GM21390 (cell line): ENCODE measurements at regions not wholly inside any gene's neighbourhood (a gene's known extent, or its start where the extent isn't known, plus 50 kb on each side); places are given as distances from the start of the nearest gene placed in this dataset.
"Not testable (repeated sequence)": the region's sequence is repeated elsewhere in the genome, so short reads cannot be mapped to it uniquely, and the experiment has no call there.

Source experiments
- ATAC-seq: cut with Tn5 transposase; IDR thresholded peaks from one replicate; pipeline ENCODE4 v1.9.1; 2021; ENCODE audit not compliant: unreplicated experiment

DNA sequence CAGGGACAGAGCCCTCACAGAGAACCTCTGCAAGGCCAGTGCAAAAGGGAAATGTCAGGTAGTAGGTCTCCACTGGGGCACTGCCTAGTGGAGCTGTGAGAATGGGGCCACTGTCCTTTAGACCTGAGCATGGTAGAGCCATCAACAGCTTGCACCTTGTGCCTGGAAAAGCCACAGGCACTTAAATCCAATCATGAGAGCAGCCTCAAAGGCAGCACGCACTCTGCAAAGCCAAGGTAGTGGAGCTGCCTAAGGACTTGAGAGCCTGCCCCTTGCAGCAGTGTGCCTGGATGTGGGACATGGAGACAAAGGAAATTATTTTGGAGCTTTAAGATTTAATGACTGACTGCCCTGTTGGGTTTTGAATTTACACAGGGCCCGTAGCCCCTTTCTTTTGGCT is 918.5 kb upstream of the POT1 start:
- no peak for ATAC-seq

DNA sequence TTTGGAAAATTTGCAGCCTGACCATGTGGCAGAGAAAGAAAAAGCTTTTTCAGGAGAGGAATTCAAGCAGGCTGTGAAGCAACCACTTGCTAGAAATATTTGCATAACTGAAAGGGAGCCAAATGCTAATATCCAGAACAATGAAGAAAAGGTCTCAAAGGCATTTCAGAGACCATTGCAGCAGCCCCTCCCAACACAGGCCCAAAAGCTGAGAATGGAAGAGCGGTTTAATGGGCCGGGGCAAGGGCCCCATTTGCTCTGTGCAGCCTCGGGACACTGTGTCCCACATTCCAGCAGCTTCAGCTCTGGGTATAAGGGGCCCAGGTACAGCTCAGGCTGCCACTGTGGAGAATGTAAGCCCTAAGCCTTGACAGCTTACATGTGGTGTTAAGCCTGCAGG is 918.1 kb upstream of the POT1 start:
- ATAC-seq = no peak

DNA sequence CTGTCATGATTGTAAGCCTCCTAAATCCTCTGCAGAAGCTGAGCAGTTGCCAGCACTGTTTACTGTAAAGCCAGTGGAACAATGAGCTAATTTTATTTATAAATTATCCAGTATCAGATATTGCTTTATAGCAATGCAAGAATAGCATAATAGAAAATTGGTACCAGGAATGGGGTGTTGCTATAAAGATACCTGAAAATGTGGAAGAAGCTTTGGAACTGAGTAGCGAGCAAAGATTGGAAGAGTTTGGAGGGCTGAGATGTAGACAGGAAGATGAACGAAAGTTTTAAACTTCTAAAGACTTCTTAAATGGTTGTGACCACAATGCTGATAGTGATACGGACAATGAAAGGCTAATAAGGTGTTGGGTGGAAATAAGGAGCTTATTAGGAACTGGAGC is 917.4 kb upstream of the POT1 start:
- ATAC-seq = no peak

DNA sequence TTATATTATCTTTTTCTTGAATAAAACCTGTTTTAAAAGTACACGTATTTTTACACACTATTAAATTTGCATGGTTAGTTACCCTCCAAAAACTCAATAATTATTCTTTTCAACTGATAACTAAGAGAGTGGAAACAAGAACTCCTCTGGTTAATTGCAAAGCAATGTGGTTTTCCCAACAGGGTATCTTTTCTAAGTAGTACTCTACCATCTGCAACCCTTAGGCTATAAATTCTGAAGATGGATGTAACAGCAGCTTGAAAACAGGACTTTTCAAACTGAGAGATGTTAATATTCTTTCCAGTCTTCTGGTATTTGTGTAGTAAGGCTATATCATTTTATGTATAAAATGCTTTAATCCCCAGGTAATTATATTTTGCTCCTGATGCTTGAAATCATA is 916.1 kb upstream of the POT1 start:
- no peak for ATAC-seq

DNA sequence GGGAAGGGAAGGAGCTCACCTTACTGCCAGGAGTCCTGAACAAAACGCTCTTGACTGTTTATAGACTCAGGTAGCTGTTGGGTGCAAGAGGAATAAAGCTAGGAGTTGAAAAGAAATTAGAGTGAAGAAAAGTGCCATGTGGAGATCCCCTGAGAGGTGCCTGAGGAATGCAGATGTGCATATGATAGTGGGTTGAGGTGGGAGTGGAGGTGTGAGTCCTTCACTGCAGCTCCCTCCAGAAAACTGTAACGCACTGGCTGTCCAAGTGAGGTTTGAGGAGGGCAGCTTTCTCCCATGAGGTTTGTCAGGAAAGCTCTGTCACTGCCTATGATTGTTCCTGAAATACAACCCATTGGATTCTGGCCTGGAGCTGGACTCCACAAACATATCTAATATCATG is 904.8 kb upstream of the POT1 start:
- no peak for ATAC-seq

DNA sequence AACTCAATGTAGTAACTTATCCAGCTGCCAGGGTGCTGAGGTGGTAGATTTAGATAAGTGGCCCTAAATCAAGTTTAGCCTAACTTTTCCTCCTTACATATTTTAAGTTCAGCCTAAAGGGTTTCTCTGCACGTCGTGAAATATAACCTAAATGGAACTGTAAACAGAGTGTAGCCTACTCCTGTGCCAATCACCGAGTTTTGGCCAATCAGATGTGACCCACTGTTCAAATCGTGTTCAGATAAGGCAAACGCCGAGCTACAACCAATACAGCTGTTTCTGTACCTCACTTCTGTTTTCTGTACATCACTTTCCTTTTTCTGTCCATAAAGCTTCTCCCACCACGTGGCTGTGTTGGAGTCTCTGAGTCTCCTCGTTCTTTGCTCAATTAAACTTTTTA is 904.2 kb upstream of the POT1 start:
- no peak for ATAC-seq

DNA sequence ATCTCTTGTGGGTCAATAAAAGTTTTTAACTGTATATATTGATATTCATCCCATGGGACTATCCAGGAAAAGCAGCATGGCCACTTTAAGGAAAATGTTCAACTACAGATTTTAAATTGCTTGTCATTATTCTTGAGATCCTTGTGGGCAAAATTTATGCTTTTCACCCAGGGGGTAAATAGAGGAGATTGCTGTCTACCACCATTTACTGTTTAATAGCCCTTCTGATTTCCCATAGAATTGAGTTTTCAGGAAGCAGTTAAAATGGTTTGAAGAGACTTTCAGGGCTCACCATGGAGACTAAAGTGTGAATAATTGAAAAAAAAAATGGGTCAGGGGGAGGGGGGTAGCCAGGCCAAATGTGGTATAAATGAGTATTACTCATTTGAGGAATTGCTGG is 901.1 kb upstream of the POT1 start:
- no peak for ATAC-seq

DNA sequence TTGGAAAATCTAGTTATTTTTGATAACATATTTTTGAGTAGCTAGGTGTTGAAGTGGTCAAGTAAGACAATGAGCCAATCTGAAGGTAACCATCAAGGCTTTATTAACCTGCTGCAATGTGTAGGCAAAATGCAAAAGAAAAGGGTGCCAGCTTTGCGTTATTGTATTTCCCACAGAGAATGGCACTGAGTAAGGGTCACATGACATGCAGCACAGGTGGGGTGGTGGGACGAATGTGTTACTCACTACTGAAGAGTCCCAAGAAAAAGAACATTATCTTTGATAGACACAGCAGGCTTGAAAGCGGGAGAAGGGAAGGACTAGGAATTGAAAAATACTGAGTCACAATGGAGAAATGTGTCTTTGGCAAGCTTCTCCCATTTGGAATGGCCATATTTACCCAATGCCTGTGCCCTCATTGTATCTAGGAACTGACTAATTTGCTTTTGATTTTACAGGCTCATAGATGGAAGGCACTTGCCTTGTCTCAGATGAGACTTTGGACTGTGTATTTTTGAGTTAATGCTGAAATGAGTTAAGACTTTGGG is 898.6 kb upstream of the POT1 start:
- no peak for ATAC-seq

DNA sequence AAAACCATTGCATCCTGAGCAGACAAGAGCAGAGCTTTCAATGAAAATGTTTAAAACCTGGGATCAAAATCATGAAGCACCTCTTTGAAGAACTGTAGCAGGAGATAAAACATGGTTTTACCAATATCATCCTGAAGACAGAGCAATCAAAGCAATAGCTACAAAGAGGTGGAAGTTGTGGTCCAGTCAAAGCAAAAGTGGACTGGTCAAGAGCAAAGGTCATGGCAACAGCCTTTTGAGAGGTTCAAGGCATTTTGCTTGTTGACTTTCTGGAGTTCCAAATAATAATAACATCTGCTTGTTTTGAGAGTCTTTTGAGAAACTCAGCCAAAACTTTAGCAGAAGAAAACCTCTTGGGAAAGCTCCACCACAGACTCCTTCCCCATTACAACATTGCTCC is 893.9 kb upstream of the POT1 start:
- ATAC-seq = no peak

DNA sequence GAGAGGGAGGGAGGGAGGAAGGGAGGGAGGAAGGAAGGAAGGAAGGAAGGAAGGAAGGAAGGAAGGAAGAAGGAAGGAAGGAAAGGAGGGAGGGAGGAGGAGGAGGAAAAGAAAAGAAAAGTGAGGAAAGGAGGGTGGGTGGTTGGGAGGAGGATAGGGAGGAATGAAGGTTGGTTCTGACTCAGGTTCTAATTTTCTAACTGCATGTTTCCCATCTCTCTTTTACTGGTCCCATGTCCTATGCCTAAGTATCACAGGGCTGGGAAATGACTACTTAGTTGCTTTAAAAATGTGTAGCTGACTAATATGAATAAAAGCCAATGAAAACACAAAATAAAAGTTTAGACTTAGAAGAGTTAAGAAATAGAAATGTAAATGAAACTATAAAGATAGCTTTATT is 890.9 kb upstream of the POT1 start:
- no peak for ATAC-seq

DNA sequence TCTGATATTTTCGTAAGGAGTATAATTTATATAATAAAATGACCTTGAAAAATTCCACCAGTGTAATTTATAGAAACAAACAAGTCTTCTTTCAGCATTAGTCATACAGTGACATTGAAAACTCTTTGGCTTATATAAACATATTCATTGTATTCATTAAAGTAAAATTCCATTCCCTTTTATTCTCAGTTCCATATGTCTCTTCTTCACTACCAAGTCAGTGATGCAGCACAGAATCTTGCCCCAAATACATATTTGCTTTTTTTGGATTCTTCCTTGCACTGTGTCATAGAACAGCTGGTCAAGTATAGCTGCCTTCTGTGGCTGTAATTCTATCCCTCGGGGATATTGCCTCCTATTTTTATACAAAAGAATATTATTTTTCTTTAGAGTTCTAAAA is 884.5 kb upstream of the POT1 start:
- no peak for ATAC-seq

DNA sequence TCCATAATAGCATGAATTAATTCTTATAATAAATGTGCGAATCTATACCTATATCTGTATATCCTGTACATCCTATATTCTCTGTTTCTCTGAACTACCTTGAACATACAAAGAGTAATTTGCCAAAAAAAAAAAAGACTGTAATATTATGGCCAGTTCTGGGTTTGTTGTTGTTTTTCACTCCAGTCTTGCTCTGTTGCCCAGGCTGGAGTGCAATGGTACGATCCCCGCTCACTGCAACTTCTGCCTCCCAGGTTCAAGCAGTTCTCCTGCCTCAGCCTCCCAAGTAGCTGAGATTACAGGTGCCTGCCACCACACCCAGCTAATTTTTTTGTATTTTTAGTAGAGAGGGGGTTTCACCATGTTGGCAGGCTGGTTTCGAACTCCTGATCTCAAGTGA is 876.9 kb upstream of the POT1 start:
- not testable (repeated sequence) for ATAC-seq

DNA sequence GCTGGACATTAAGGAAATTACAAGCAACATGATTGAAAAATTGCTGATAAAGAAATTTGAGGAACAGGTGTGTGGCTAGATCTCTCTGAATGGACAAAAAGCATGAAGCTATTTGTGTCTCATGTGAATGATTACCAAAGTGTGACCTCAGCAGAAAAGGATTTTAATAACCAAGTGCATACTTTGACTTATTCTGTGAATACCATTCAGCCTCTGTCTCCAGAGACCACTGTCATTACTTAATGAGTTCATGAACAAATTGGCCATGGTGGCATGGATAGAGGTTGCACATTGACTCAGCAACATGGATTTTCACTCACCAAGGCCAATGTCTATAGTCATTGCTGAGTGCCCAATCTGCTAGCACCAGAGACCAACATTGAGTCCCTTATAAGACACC is 874.6 kb upstream of the POT1 start:
- no peak for ATAC-seq

DNA sequence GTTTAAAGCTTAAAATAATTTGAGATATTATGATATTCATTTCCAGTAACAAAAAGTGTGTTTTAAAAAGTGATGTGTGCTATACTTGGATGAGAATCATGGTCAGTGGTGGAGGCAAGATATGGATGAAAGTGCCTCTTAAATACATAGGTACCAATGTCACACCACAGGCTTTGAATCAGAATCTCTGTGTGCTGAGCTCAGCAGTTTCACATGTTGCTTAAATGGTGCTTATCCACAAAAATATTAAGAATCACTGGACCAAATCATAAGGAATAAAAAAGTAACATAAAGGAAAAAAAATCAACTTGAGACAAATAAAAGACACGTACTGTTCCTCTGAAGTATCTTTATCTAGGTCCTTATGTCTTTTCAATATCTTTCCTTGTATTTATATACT is 850.5 kb upstream of the POT1 start:
- ATAC-seq = no peak

DNA sequence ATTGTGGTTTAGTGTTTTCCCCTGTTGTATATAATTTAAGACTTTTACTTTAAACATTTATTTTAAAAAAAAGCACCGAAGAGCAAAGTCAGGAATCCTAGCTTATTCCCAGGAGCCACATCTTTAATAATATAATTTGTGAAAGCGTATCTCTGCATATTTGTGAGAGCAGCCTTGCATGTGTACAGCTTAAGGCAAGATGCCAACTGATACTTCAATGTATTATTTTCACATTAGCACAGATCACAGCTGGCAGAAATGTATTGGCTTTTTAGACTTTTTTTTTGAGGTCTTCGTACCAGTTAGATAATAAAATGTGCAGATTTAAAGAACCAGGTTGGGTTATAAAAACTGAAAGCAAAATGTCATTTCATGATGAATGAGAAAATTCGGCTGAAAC is 845.7 kb upstream of the POT1 start:
- no peak for ATAC-seq

DNA sequence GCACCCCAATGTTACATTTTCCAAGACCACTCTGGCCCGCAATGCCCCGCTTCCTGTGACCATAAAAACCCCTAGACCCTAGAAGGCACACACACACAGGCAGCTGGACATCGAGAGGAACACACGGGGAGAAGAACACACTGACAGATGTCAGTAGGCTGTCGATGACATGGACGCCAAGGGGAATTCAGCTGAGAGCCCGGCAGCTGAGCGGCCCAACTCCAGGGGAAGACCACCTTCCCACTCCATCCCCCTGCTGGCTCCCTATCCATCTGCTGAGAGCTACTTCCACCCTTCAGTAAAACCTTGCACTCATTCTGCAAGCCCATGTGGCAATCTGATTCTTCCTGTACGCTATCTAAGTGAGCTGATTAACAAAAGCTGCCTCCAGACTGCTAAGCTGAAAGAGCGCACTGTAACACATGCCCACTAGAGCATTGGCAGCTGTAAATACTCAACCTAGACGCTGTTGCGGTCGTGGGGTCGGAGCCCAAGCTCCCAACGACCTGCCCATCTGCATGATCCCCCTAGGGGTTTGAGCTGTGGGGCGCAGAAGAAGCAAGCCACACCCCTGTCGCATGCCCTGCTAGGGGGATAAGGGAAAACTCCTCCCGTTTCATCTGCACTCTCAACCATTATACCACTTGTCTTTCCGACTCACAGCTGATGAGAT is 843.6 kb upstream of the POT1 start:
- no peak for ATAC-seq

DNA sequence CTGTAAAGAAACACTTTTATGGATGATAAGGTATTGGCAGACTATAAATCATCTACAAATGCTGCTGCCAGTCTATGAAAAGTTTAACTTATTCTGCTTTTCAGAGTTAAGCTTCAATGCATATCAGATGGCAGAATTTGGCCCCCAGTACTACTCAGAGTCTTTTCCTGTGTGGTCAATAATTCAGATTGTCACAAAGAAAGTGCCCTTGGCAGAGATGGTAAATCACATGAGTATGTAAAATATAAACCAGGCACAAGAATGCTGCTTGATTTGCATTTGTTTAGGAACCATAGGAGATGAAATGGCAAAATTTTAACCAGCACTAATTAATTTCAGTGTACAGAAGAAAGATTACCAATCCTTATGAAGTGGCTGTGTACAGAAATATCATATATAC is 818.3 kb upstream of the POT1 start:
- no peak for ATAC-seq

DNA sequence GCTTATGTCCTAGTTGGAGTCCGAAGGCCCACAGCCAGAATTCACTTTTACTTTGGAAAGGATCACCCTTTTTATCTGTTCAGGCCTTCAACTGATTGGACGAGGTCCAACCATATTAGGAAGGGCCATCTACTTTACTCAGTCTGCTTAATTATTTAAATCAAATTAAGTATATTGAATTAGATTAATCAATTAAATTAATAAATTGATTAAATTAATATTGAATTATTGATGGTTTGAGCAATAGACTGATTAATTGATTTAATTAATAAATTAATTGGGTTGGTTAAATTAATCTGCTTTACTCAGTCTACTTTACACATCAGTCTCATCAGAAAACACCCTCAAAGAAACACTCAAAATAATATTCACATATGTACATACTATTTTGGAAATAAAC is 816.9 kb upstream of the POT1 start:
- no peak for ATAC-seq

DNA sequence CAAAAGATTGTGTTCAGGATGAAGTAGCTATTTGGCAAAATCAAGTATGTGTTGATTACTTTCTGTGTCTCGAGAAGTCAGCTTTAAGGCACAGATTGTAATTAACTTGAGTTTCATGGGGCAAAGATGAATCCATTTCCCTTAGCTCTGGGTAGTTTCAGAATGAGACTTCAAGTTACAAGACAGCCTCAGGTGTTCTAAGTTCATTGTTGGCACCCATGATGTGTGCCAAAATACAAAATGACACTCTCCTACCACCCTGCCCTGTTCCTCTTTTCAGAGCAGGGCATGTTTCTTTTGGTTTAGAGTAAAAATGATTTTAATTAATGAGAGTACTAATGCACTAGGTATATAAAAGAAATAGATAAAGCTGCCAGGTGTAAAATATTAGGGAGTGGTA is 797.6 kb upstream of the POT1 start:
- ATAC-seq = no peak

DNA sequence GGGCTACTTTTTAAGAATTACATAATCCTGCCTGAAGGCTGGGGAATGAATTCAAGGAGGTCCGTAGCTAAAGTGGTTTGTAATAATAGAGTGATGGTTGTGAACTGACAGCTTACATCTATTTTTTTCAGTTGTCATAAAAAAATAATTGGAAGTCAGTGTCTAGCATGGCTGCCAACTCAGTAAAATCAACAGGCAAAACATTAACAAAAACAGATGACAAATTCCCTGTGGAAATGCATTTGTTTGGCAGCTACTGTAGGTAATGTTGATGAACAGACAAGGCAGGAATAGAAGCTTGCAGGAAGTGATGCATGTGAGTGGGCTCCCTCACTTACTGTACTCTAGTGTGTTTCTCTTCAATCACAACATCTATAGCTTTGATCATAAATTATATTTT is 766.0 kb upstream of the POT1 start:
- no peak for ATAC-seq

DNA sequence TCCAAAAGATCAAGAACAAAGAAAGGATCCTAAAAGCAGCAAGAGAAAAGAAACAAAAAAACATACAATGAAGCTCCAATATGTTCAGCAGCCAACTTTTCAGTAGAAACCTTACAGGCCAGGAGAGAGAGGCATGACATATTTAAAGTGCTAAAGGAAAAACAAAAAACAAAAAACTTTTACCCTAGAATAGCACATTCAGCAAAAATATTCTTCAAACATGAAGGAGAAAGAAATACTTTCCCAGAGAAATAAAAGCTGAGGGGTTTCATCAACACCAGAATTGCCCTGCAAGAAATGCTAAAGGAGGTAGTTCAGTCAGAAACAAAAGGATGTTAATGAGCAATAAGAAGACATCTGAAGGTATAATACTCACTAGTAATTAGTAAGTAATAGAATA is 753.5 kb upstream of the POT1 start:
- no peak for ATAC-seq

DNA sequence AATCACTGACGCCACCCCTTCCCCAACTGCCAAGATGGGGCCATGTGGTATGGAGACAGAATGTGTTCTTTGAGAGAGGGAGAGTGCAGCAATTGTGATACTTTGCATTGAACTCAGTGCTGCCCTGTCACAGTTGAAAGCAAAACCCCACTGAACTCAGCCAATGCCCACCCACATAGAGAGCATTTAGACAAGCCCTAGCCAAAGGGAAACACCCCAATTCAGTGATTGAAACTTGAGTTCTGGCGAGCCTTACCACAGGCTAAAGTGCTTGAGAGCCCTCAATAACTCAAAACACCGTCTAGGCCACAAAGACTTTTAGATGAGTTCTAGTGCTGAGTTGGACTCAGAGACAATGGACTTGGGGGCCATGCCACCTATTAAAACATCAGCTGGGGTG is 751.9 kb upstream of the POT1 start:
- ATAC-seq = no peak

DNA sequence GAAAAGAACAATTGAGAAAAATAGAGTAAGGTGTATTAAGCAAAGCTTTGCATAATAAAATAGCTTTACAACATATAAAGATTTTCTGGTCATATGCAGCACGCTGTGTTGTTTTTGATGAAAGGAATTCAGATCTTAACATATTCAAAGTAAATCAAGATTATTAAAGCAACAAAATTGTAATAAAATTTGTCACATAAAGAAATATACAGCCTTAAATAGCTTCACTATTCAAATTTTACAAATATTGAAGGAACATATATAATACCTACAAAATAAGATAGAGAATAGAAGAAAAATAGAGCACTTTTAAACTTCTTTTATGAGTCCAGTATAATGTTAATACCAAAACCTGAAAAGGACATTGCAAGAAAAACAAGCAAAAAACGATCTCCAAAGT is 749.1 kb upstream of the POT1 start:
- no peak for ATAC-seq
